22Rv1 (cell line): ENCODE measurements at regions not wholly inside any gene's neighbourhood (a gene's known extent, or its start where the extent isn't known, plus 50 kb on each side); places are given as distances from the start of the nearest gene placed in this dataset.

Experiments
- CTCF ChIP-seq: fragments of 450-650 bp; IDR thresholded peaks from 2 replicates; pipeline ENCODE4 v1.5.1; 2017; ENCODE audit warnings: mild to moderate bottlenecking
- ZFX ChIP-seq: fragments of 450-650 bp; IDR thresholded peaks from 2 replicates; pipeline ENCODE4 v1.6.1; 2017; ENCODE audit warnings: antibody characterized with exemption, borderline replicate concordance

GRCh38 chr6:10084111-10084986 is 330.5 kb downstream of the TFAP2A start:
- TF ChIP-seq CTCF, result no peak
- no peak for TF ChIP-seq ZFX
